ENCODE measurements at regions not wholly inside any gene's neighbourhood (a gene's known extent, or its start where the extent isn't known, plus 50 kb on each side); places are given as distances from the start of the nearest gene placed in this dataset.

DNA sequence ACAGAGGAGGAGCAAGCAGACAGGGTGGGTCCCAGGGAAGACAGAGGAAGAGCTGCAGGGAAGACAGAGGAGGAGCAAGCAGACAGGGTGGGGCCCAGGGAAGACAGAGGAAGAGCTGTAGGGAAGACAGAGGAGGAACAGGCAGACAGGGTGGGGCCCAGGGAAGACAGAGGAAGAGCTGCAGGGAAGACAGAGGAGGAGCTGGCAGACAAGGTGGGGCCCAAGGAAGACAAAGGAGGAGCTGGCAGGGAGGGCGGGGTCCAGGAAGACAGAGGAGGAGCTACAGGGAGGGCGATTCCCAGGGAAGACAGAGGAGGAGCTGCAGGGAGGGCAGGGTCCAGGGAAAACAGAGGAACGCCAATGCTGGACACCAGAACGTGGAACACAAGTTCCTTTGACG is 66.5 kb downstream of the PLXNA1 start:
- Histone ChIP-seq H3K9me3 (no peaks in the 10 kb centered on the region), H3K4me3 (no peak overlapping the region), H3K36me3 (no peaks in the 10 kb centered on the region), H3K27ac (no peak overlapping the region), H3K27me3 (no peaks in the 10 kb centered on the region), H3K4me1 (peaks cover 4 to 19% of the 10 kb centered on the region in 2 donors)
- TF ChIP-seq, protein P1, sequence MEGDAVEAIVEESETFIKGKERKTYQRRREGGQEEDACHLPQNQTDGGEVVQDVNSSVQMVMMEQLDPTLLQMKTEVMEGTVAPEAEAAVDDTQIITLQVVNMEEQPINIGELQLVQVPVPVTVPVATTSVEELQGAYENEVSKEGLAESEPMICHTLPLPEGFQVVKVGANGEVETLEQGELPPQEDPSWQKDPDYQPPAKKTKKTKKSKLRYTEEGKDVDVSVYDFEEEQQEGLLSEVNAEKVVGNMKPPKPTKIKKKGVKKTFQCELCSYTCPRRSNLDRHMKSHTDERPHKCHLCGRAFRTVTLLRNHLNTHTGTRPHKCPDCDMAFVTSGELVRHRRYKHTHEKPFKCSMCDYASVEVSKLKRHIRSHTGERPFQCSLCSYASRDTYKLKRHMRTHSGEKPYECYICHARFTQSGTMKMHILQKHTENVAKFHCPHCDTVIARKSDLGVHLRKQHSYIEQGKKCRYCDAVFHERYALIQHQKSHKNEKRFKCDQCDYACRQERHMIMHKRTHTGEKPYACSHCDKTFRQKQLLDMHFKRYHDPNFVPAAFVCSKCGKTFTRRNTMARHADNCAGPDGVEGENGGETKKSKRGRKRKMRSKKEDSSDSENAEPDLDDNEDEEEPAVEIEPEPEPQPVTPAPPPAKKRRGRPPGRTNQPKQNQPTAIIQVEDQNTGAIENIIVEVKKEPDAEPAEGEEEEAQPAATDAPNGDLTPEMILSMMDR (IDR thresholded peaks at IDR 0.05), result no peak
- DNase-seq (ENCODE audit: low spot score in 2 of 2), result no peak
- intact Hi-C loops (cut with DNase I), result no loop called here

DNA sequence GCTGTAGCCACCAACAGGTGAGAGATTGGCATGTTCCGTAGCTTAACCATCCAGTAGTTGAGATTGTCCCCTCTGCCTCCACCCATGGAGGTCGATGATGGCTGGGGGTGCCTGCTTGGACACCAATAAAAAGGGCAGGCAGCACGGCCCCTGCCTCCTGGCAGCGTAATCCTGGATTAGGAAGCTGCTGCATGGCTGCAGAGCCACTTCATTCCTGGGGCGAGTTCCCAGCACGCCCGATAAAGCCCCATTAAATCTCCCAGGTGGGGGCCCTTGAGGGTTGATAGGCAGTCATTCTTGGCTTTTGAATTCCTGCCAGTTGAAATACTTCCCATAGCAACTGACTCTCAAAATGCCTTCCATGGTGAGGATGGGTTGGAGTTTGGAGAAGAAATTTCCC is 67.8 kb downstream of the PLXNA1 start:
- no peak overlapping the region for H3K27ac ChIP-seq
- intact Hi-C loops (cut with DNase I), result no loop called here
- no peak overlapping the region for H3K4me3 ChIP-seq
- DNase-seq (ENCODE audit: low spot score in 2 of 2), result no peak
- no peaks in the 10 kb centered on the region for H3K27me3 ChIP-seq
- no peaks in the 10 kb centered on the region for H3K9me3 ChIP-seq
- peaks cover 3 to 17% of the 10 kb centered on the region in 2 donors for H3K4me1 ChIP-seq
- TF ChIP-seq, protein P1 (IDR thresholded peaks at IDR 0.05), result no peak
- no peaks in the 10 kb centered on the region for H3K36me3 ChIP-seq

DNA sequence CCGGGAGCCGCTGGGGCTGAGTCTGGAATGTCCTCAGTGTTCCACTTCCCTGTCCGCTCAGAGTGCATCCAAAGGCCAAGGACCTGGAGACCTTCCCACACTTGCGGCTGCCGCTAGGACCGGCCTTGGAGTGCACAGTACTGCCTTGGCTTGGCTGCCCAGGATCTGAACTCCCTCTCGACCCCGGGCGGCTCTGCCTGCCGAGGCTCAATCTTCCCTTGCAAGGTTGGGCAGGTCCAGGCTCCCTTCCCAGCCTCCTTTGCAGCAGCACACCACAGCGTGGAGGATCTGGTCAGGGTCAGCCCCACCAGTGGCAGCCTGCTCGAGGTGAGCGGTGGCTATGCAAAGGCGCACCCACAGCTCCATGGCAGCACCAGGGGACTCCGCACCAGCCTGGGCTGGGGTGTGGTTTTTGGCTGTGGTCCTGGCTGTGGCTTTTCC is 69.2 kb downstream of the PLXNA1 start:
- TF ChIP-seq, protein P1 (IDR thresholded peaks at IDR 0.05), result peak in 1 of 3 experiments; percentile 15
- peak in 1 of 2 donors; percentile 81 for DNase-seq (ENCODE audit: low spot score in 2 of 2)

DNA sequence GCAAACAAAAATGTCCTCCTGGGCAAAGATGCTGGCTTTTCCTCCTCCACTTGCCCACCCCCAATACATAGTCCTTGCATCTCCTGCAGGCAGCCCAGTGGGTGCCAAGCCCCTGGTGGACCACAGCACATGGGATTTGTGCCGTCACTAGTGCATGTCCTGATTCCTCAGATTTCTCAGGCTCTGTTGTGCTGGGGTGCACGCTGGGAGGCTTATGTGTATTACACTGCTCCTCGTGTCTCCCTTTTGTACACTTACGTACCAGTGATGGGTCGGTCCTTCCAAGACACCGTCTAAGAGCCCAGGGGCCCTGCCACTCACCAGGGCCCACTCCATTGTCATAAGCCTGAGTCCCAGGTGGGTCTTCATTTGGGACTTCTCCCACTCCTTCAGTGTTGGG is 70.1 kb downstream of the PLXNA1 start:
- intact Hi-C loops (cut with DNase I), result no loop called here
- H3K4me3 ChIP-seq, result no peak overlapping the region
- H3K4me1 ChIP-seq, result peaks cover 0 to 11% of the 10 kb centered on the region in 2 donors
- TF ChIP-seq, protein P1 (IDR thresholded peaks at IDR 0.05), result no peak
- no peaks in the 10 kb centered on the region for H3K36me3 ChIP-seq
- H3K27me3 ChIP-seq, result no peaks in the 10 kb centered on the region
- no peak for DNase-seq (ENCODE audit: low spot score in 2 of 2)
- H3K27ac ChIP-seq, result no peak overlapping the region
- H3K9me3 ChIP-seq, result peaks cover 0 to 4% of the 10 kb centered on the region in 2 donors

More for the DNA sequence above, 69.2 kb downstream of the PLXNA1 start:
- no peaks in the 10 kb centered on the region for H3K9me3 ChIP-seq
- H3K4me3 ChIP-seq, result no peak overlapping the region
- H3K36me3 ChIP-seq, result no peaks in the 10 kb centered on the region
- H3K27ac ChIP-seq, result peak overlapping the region; percentile 42 to 54
- H3K27me3 ChIP-seq, result no peaks in the 10 kb centered on the region
- intact Hi-C loops (cut with DNase I), result no loop called here
- peaks cover 0 to 11% of the 10 kb centered on the region in 2 donors for H3K4me1 ChIP-seq

DNA sequence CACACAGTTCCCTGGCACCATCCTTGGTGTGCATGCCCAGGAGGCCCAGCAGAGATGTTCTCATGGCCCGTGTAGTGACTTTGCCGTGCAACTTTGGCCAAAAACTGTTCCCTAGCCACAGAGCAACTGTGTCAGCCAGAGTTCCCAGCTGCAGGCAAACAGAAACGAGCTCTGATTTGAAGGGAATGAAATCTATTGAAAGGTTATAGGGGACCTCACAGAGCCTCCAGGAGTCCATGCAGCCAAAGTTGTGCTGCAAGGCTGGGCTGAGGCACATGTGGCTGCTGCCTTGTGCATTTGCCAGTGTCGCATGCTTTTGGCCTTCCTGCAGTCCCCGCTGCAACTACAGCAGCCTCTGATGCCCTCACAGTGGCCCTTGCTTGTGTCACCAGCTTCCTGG is 70.5 kb downstream of the PLXNA1 start:
- peaks cover 0 to 4% of the 10 kb centered on the region in 2 donors for H3K9me3 ChIP-seq
- intact Hi-C loops (cut with DNase I), result no loop called here
- peaks cover 0 to 11% of the 10 kb centered on the region in 2 donors for H3K4me1 ChIP-seq
- no peaks in the 10 kb centered on the region for H3K27me3 ChIP-seq
- TF ChIP-seq, protein P1 (IDR thresholded peaks at IDR 0.05), result no peak
- H3K36me3 ChIP-seq, result no peaks in the 10 kb centered on the region
- H3K4me3 ChIP-seq, result no peak overlapping the region
- DNase-seq (ENCODE audit: low spot score in 2 of 2), result no peak
- H3K27ac ChIP-seq, result no peak overlapping the region

DNA sequence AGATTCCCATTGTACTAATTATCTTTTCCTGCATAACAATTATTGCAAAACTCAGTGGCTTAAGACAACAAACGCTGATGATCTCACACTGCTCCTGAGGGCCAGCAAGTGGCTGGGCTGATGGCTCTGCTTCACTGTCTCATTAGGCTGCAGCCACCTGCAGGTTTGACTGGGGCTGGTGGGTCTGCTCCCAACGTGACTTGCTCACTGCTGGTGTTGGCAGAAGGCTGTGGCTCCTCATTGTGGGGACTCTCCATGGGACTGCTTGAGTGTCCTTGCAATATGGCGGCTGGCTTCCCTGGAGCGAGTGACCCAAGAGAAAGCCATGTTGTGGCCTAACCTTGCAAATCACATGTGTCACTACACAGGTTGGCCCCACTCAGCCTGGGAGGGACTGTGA is 71.1 kb downstream of the PLXNA1 start:
- intact Hi-C loops (cut with DNase I), result no loop called here
- Histone ChIP-seq H3K27ac (no peak overlapping the region), H3K4me3 (no peak overlapping the region), H3K27me3 (no peaks in the 10 kb centered on the region), H3K4me1 (peaks cover 0 to 11% of the 10 kb centered on the region in 2 donors), H3K36me3 (no peaks in the 10 kb centered on the region), H3K9me3 (peaks cover 0 to 4% of the 10 kb centered on the region in 2 donors)
- DNase-seq (ENCODE audit: low spot score in 2 of 2), result no peak
- TF ChIP-seq, protein P1 (IDR thresholded peaks at IDR 0.05), result no peak
